ENCODE measurements at regions not wholly inside any gene's neighbourhood (a gene's known extent, or its start where the extent isn't known, plus 50 kb on each side); places are given as distances from the start of the nearest gene placed in this dataset.
A peak's percentile ranks its signal among the peaks of the same experiment; 100 is the strongest.

- Histone ChIP-seq H3K4me3 (ENCODE audit: low read depth in 2 of 2, low read length in 2 of 2) (no peak overlapping the region), H3K27me3 (ENCODE audit: control insufficient read depth, insufficient read depth, low read length) (no peaks in the 10 kb centered on the region; the same call in 1 of the 2 replicates), H3K27ac (ENCODE audit: low read length) (no peak overlapping the region), H3K9me3 (ENCODE audit: control insufficient read depth, insufficient read depth, low read depth, low read length) (no peaks in the 10 kb centered on the region), H3K4me1 (ENCODE audit: control insufficient read depth, insufficient read depth, low read length) (no peaks in the 10 kb centered on the region), H3K36me3 (ENCODE audit: control insufficient read depth, insufficient read depth, low read length) (no peaks in the 10 kb centered on the region)
- no peak for DNase-seq (ENCODE audit: low read depth, low spot score)
- ChIA-PET CTCF (no interaction called here), POLR2A (no interaction called here)
- no peak for ATAC-seq
- in situ Hi-C loops (cut with HindIII; ENCODE audit: low pct_unique_long_range_greater_than_20kb, low sequenced_read_pairs) (no loop called here), intact Hi-C loops (cut with micrococcal nuclease; ENCODE audit: unreplicated experiment) (loop anchor here (10.0 kb wide), 1 partner anchor 264 kb away; no protein-coding TSS in a partner anchor)
- BruUV-seq (replicated peaks), result no TSS peak
- no peak for TF ChIP-seq SIN3A (IDR thresholded peaks at IDR 0.05; ENCODE audit: borderline replicate concordance, insufficient read depth, low read depth, low read length)
- no peak for TF ChIP-seq REST (IDR thresholded peaks at IDR 0.05; ENCODE audit: insufficient read depth in 1 of 2, low read depth in 2 of 2, low read length in 1 of 2)
- TF ChIP-seq, protein P1, sequence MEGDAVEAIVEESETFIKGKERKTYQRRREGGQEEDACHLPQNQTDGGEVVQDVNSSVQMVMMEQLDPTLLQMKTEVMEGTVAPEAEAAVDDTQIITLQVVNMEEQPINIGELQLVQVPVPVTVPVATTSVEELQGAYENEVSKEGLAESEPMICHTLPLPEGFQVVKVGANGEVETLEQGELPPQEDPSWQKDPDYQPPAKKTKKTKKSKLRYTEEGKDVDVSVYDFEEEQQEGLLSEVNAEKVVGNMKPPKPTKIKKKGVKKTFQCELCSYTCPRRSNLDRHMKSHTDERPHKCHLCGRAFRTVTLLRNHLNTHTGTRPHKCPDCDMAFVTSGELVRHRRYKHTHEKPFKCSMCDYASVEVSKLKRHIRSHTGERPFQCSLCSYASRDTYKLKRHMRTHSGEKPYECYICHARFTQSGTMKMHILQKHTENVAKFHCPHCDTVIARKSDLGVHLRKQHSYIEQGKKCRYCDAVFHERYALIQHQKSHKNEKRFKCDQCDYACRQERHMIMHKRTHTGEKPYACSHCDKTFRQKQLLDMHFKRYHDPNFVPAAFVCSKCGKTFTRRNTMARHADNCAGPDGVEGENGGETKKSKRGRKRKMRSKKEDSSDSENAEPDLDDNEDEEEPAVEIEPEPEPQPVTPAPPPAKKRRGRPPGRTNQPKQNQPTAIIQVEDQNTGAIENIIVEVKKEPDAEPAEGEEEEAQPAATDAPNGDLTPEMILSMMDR (IDR thresholded peaks at IDR 0.05), result no peak
- no peak for TF ChIP-seq POLR2AphosphoS5 (IDR thresholded peaks at IDR 0.05; ENCODE audit: low read depth, low read length)
- no peak for TF ChIP-seq TCF7L2 (IDR thresholded peaks at IDR 0.05; ENCODE audit: low read depth, low read length)
These were observed 298.0 kb upstream of the PLET1 start for GRCh38 chr11:112558691-112559090.

GRCh38 chr11:112563808-112564207, 303.1 kb upstream of the PLET1 start:
- in situ Hi-C loops (cut with HindIII; ENCODE audit: low pct_unique_long_range_greater_than_20kb, low sequenced_read_pairs) (no loop called here), intact Hi-C loops (cut with micrococcal nuclease; ENCODE audit: unreplicated experiment) (no loop called here)
- ChIA-PET POLR2A (interaction anchor here (0.6 kb wide), 1 partner anchor 334 kb away, joined by 3 read pairs; no protein-coding TSS in a partner anchor), CTCF (no interaction called here)
- H3K9me3 ChIP-seq (ENCODE audit: control insufficient read depth, insufficient read depth, low read depth, low read length), result no peaks in the 10 kb centered on the region
- H3K36me3 ChIP-seq (ENCODE audit: control insufficient read depth, insufficient read depth, low read length), result no peaks in the 10 kb centered on the region
- H3K4me1 ChIP-seq (ENCODE audit: control insufficient read depth, insufficient read depth, low read length), result no peaks in the 10 kb centered on the region
- no peak for DNase-seq (ENCODE audit: low read depth, low spot score)
- no TSS peak for BruUV-seq (replicated peaks)
- no peak overlapping the region for H3K27ac ChIP-seq (ENCODE audit: low read length)
- ATAC-seq, result no peak
- no peak overlapping the region for H3K4me3 ChIP-seq (ENCODE audit: low read depth in 2 of 2, low read length in 2 of 2)
- H3K27me3 ChIP-seq (ENCODE audit: control insufficient read depth, insufficient read depth, low read length), result peaks cover 9% of the 10 kb centered on the region
- TF ChIP-seq SIN3A (IDR thresholded peaks at IDR 0.05; ENCODE audit: borderline replicate concordance, insufficient read depth, low read depth, low read length), result no peak

DNA sequence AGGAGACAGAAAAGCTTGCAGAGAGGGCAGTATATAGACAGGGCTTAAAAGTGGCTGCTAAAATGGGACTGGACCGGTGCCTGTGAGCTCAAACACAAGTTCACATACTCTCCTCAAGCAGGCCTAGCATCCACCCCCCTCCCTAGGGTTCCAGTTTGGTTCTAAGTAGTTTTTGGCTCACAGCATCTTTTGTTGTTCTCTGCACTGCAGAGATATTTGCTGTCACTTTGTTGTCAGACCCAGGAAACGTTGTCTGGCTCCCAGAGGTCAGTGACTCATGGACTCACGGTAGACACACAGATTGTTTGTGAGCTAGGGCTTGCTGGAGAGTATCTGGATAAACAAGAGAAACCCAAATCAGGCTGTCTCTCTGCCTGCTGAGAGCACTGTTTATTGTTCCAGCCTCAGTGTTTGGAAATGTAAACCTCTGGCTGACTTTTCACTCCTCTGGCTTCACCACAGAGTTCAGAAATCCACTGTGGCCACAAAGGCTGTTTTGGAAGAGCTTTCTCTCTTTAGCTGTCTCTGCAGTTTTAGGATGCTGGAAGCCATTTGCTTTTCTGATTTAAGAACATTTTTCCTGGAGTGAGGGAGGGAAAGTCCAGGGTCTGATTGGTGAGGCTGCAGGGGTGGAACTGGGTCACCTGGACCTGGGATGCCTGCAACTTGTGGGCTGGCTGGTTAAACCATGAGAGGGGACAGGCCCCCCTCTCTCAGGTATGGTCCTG, 303.7 kb upstream of the PLET1 start:
- in situ Hi-C loops (cut with HindIII; ENCODE audit: low pct_unique_long_range_greater_than_20kb, low sequenced_read_pairs) (no loop called here), intact Hi-C loops (cut with micrococcal nuclease; ENCODE audit: unreplicated experiment) (no loop called here)
- H3K27me3 ChIP-seq (ENCODE audit: control insufficient read depth, insufficient read depth, low read length), result peaks cover 9% of the 10 kb centered on the region
- ATAC-seq (peak; percentile 48; the same call in 1 of the 2 replicates), DNase-seq (ENCODE audit: low read depth, low spot score) (no peak)
- no peak for TF ChIP-seq POLR2AphosphoS5 (IDR thresholded peaks at IDR 0.05; ENCODE audit: low read depth, low read length)
- H3K9me3 ChIP-seq (ENCODE audit: control insufficient read depth, insufficient read depth, low read depth, low read length), result no peaks in the 10 kb centered on the region
- H3K4me3 ChIP-seq (ENCODE audit: low read depth in 2 of 2, low read length in 2 of 2), result no peak overlapping the region
- BruUV-seq (replicated peaks), result no TSS peak
- CTCF ChIA-PET, result no interaction called here
- H3K27ac ChIP-seq (ENCODE audit: low read length), result no peak overlapping the region
- H3K36me3 ChIP-seq (ENCODE audit: control insufficient read depth, insufficient read depth, low read length), result no peaks in the 10 kb centered on the region
- no peaks in the 10 kb centered on the region for H3K4me1 ChIP-seq (ENCODE audit: control insufficient read depth, insufficient read depth, low read length)
- POLR2A ChIA-PET, result interaction anchor here (0.6 kb wide), 1 partner anchor 335 kb away, joined by 3 read pairs; no protein-coding TSS in a partner anchor
